Astrocyte of the spinal cord (primary cell): ENCODE measurements at regions not wholly inside any gene's neighbourhood (a gene's known extent, or its start where the extent isn't known, plus 50 kb on each side); places are given as distances from the start of the nearest gene placed in this dataset.

Source experiments
- DNase-seq: peaks from one replicate; pipeline ENCODE4 v3.0.0; 2011; ENCODE audit warnings: low read depth, low spot score
- H3K4me3 ChIP-seq: 2 replicates; pipeline ENCODE4 v1.5.1; 2011; ENCODE audit warnings: low read depth, mild to moderate bottlenecking, low read length, moderate library complexity
- CTCF ChIP-seq: IDR thresholded peaks from 2 replicates; pipeline ENCODE4 v1.5.1; 2012; ENCODE audit warnings: low read depth, mild to moderate bottlenecking, low read length, inconsistent platforms
- in situ Hi-C: cut with HindIII; loops from 2 replicates; pipeline ENCODE4 v1.10.0; 2017; ENCODE audit warnings: low sequenced_read_pairs

DNA sequence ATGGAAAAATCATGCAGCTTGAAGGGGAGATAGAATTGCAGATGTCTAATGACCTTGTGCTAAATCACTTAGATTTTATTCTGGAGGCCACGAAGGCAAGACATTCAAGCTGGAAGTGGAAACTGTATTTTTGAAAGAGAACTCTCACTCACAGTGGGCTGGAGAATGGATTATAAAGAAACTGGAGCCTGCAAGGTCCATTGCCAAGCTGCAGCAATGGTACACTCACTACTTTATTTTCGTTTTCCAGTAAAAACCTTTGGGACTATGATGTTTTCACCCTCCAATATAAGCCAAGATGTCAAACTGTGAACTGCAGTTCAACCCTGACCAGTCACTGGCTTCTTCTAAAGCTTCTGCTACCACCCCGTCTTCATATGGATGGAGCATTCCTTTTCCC is 62.0 kb downstream of the SKIDA1 start:
- H3K4me3 ChIP-seq: no peak overlapping the region
- in situ Hi-C loops: no loop called here
- TF ChIP-seq CTCF: no peak
- no peak for DNase-seq

DNA sequence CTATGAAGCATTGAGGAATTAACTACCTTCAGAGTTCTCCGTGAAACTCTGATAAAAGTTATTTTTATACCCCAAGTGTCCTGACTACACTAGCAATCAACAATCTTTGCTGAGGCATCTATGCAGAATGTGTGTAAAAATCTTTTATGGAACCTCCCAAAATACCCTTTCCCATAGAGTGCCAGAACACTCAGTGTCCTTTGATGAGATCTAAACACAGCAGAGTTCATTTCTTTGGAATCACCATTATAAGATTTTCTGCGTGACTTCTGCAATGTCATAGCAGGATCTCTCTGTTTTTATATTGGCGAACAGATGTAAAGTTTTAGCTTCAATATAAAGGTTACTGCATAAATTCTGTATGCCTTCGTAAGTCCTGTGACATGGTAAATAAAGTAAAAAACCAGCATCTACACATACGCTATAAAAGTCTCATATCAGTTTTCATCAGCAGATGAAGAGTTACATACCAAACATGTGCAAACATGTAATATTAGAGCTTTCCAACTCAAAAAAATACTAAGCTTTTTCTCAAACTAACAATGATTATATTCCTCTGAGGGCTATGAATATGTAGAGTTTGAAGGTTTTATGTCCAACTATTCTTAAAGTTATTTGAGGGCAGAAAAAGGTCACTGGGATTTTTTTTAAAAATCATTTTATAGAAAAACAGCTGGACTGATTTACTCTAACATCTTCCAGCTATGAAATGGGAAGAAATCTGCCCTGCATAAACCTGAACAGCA is 67.2 kb downstream of the SKIDA1 start:
- in situ Hi-C loops: no loop called here
- DNase-seq: no peak
- H3K4me3 ChIP-seq: no peak overlapping the region
- TF ChIP-seq CTCF: no peak

DNA sequence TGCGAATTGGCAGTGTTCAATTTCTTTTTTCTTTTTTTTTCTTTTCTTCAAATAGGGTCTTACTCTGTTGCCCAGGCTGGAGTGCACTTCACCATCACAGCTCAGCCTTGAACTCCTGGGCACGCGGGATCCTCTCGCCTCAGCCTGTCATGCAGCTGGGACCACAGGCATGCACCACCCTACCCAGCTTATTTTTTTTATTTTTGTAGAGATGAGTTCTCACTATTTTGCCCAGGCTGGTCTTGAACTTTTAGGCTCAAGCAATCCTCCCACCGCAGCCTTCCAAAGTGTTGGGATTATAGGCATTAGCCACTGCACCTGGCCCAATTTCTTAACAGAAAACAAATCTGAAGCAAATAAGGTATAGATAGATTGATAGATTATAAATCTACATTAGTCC is 69.3 kb downstream of the SKIDA1 start:
- no peak for TF ChIP-seq CTCF
- no peak for DNase-seq
- no peak overlapping the region for H3K4me3 ChIP-seq
- in situ Hi-C loops: no loop called here

GRCh38 chr10:21452203-21452602 is 73.3 kb downstream of the SKIDA1 start:
- in situ Hi-C loops: no loop called here
- DNase-seq: no peak
- TF ChIP-seq CTCF: no peak
- no peak overlapping the region for H3K4me3 ChIP-seq

DNA sequence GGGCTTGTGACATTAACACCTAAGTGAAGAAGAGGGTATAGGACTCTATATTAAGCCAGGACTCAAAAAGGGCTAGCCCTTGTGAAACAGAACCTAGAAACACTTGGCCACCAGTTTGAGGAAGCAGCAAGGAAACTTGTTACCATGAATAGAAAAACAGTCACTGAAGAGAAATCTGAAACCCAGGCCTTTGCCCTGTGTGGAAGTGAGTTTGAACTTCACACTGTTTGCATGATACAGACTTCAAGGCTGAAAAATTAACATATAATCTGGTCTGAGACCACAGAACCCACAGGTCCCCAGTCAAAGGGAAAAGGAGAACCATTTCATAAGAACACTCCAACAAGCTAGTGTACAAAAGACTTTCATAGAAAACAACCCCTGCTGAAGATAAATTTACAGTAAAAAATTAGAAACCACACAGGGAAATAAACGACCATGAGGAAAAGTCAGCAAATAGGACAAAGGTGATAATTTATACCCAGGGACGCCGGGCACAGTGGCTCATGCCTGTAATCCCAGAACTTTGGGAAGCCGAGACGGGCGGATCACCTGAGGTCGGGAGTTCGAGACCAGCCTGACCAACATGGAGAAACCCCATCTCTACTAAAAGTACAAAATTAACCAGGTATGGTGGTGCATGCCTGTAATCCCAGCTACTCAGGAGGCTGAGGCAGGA is 76.1 kb downstream of the SKIDA1 start:
- in situ Hi-C loops: no loop called here
- no peak for DNase-seq
- no peak for TF ChIP-seq CTCF
- H3K4me3 ChIP-seq: no peak overlapping the region

GRCh38 chr10:21445163-21445562 is 80.3 kb downstream of the SKIDA1 start:
- TF ChIP-seq CTCF: no peak
- no peak for DNase-seq
- H3K4me3 ChIP-seq: no peak overlapping the region
- in situ Hi-C loops: no loop called here
